Small intestine (tissue), 7 donors: ENCODE measurements at regions not wholly inside any gene's neighbourhood (a gene's known extent, or its start where the extent isn't known, plus 50 kb on each side); places are given as distances from the start of the nearest gene placed in this dataset.
"Not testable (repeated sequence)": the region's sequence is repeated elsewhere in the genome, so short reads cannot be mapped to it uniquely, and the experiment has no call there.

ENCODE experiments used
- DNase-seq, 2 donors: peaks; one replicate each; pipeline versions ENCODE4 v3.0.0 to v3.0.0-alpha.2; 2013
- FAIRE-seq: peaks from 2 replicates; lab custom pipeline; 2012; peaks lifted over from hg19 to GRCh38; lab: Jason Lieb, UNC
- H3K27ac ChIP-seq, 3 donors: one replicate each; pipeline ENCODE4 v1.5.1; 2013; ENCODE audit warnings: low read length in 2 of 3, mild to moderate bottlenecking in 2 of 3, control low read depth in 1 of 3, inconsistent platforms in 1 of 3, low read depth in 1 of 3, moderate library complexity in 1 of 3
- H3K27me3 ChIP-seq, 3 donors: one replicate each; pipeline ENCODE4 v1.6.1; 2013; ENCODE audit warnings: low read length in 3 of 3, inconsistent platforms in 1 of 3; ENCODE audit not compliant: control insufficient read depth in 3 of 3, insufficient read depth in 3 of 3
- H3K36me3 ChIP-seq, 3 donors: one replicate each; pipeline ENCODE4 v1.6.1; 2013; ENCODE audit warnings: low read length in 3 of 3, inconsistent platforms in 1 of 3, low read depth in 1 of 3, mild to moderate bottlenecking in 1 of 3, moderate library complexity in 1 of 3; ENCODE audit not compliant: control insufficient read depth in 3 of 3, insufficient read depth in 2 of 3
- H3K4me1 ChIP-seq, 3 donors: one replicate each; pipeline ENCODE4 v1.6.1; 2013; ENCODE audit warnings: low read length in 2 of 3, inconsistent platforms in 1 of 3, low read depth in 1 of 3, mild to moderate bottlenecking in 1 of 3, moderate library complexity in 1 of 3; ENCODE audit not compliant: control insufficient read depth in 3 of 3, insufficient read depth in 2 of 3
- H3K4me3 ChIP-seq, 3 donors: one replicate each; pipeline ENCODE4 v1.5.1; 2013; ENCODE audit warnings: low read length in 3 of 3, control low read depth in 1 of 3, inconsistent platforms in 1 of 3, low read depth in 1 of 3, mild to moderate bottlenecking in 1 of 3, moderate library complexity in 1 of 3
- H3K9me3 ChIP-seq, 2 donors: one replicate each; pipeline ENCODE4 v1.6.1; 2013; ENCODE audit warnings: low read depth in 1 of 2, low read length in 1 of 2; ENCODE audit not compliant: control insufficient read depth in 2 of 2, insufficient read depth in 1 of 2
- WGBS, 3 donors: extraction: QIAGEN DNeasy Blood & Tissue Kit; methylation state at CpG; one replicate each; pipeline ENCODE4 v1.1.7; 2013; 5-methylcytosine and 5-hydroxymethylcytosine counted together
- donor health status: healthy with polysubstance abuse.
- donor health status: control.
- donor health status: control.
- donor health status: Bipolar disorder and iron deficiency.
- donor health status: healthy.

DNA sequence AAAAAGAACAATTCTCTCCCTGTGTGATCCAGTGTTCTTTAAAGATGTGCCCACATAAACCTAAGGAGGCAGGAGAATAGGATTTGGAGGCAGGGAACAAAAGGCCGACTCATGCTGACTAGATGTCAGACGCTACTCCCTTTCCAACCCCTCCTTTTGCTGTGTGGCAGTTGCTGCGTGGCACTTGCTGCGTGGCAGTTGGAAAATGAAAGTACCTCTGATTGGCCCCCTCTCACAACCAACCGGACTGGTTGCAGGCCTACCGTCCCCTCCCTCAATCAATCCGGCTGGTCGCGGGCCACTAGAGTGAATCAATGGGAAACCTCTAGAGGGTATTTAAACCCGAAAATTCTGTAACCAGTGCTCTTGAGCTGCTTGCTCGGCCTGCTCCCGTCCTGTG is 551.0 kb downstream of the KIF4B start:
- Histone ChIP-seq H3K9me3 (peaks cover 0 to 2% of the 10 kb centered on the region in 2 donors), H3K4me3 (no peak overlapping the region), H3K27ac (no peak overlapping the region), H3K27me3 (no peaks in the 10 kb centered on the region), H3K36me3 (no peaks in the 10 kb centered on the region), H3K4me1 (no peaks in the 10 kb centered on the region)
- WGBS, 3 donors = 69 to 78% (median 75%) methylated on average over 12 of the region's 12 CpGs
- DNase-seq (no peak), FAIRE-seq (no peak)

DNA sequence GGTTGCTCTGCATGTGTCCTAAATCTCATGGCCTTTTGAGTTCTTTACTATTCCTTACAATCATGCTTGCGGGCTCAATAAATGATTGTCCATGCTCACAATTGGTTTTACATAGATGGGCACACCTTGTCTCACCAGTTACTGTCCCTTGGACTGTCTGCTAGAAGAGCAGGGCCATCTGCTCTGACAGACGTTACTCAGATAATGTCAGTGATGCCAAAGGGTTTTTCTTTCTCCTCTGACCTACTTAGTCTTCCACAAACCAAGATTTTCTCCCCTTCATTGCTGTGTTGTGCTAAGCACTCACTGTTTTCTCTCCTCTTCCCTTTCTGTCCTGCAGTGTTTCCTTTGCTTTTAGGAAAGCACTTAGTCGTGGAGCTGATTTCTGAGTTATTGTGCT is 562.3 kb downstream of the KIF4B start:
- H3K9me3 ChIP-seq = no peaks in the 10 kb centered on the region
- H3K4me3 ChIP-seq = no peak overlapping the region
- no peaks in the 10 kb centered on the region for H3K4me1 ChIP-seq
- no peaks in the 10 kb centered on the region for H3K27me3 ChIP-seq
- no peak overlapping the region for H3K27ac ChIP-seq
- FAIRE-seq (no peak), DNase-seq (no peak)
- 34 to 63% (median 34%) methylated on average over 3 of the region's 3 CpGs for WGBS, 3 donors
- no peaks in the 10 kb centered on the region for H3K36me3 ChIP-seq

DNA sequence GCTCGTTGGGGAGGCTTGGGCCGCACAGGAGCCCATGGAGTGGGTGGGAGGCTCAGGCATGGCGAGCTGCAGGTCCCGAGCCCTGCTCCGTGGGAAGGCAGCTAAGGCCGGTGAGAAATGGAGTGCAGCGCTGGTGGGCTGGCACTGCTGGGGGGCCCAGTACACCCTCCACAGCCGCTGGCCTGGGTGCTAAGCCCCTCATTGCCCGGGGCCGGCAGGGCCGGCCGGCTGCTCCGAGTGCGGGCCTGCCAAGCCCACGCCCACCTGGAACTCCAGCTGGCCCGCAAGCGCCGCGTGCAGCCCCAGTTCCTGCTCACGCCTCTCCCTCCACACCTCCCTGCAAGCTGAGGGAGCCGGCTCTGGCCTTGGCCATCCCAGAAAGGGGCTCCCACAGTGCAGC is 573.3 kb downstream of the KIF4B start:
- not testable (repeated sequence) for H3K36me3 ChIP-seq, H3K9me3 ChIP-seq, H3K27ac ChIP-seq, FAIRE-seq, DNase-seq, H3K4me1 ChIP-seq, H3K4me3 ChIP-seq, H3K27me3 ChIP-seq
- WGBS, 3 donors = 94% methylated on average over 16 to 21 of the region's 21 CpGs

DNA sequence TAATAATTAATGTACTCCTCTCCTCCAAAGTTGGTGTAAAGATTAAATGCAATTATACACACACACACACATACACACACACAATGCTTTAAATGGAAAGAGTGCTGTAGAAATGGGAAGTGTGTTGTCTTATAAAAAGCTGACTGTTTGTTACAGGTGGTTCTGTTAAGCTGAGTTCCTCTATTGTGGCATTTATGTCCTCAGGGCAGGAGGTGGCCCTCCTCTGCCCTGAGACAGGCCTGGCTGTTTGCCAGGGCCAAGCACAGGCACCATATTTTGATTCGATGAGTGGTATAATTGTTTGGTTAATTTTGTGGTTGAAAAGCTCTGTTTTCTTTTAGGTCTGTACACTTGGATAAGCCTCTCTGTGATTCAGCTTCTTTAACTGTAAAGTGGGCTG is 573.9 kb downstream of the KIF4B start:
- Histone ChIP-seq H3K9me3 (no peaks in the 10 kb centered on the region), H3K27me3 (no peaks in the 10 kb centered on the region), H3K36me3 (no peaks in the 10 kb centered on the region), H3K4me1 (no peaks in the 10 kb centered on the region), H3K27ac (no peak overlapping the region), H3K4me3 (no peak overlapping the region)
- no peak for FAIRE-seq
- DNase-seq = no peak
- WGBS, 3 donors = 45 to 50% (median 46%) methylated on average over 1 of the region's 1 CpG

DNA sequence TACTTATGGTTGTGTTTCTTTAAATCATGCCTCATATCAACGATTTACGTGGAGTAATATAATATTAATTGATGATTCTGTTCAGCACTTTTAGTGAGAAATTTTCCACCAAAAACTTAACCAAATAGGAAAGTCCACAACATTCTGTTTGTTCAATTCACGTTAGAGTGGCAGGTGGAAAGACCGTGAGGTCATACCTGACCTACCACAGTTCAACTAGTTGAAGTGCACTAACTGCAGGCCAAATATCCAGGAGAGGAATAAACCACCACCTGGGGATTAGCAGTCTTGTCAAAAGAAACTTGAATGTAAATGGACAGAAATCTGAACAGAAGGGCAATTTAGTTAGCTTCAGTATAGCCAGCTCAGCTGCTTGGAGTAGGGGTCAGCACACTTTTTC is 577.7 kb downstream of the KIF4B start:
- no peaks in the 10 kb centered on the region for H3K36me3 ChIP-seq
- H3K4me1 ChIP-seq = no peaks in the 10 kb centered on the region
- no peak overlapping the region for H3K27ac ChIP-seq
- no peak overlapping the region for H3K4me3 ChIP-seq
- 52 to 72% (median 63%) methylated on average over 4 of the region's 4 CpGs for WGBS, 3 donors
- no peaks in the 10 kb centered on the region for H3K27me3 ChIP-seq
- DNase-seq (no peak), FAIRE-seq (no peak)
- H3K9me3 ChIP-seq = peaks cover 0 to 1% of the 10 kb centered on the region in 2 donors

DNA sequence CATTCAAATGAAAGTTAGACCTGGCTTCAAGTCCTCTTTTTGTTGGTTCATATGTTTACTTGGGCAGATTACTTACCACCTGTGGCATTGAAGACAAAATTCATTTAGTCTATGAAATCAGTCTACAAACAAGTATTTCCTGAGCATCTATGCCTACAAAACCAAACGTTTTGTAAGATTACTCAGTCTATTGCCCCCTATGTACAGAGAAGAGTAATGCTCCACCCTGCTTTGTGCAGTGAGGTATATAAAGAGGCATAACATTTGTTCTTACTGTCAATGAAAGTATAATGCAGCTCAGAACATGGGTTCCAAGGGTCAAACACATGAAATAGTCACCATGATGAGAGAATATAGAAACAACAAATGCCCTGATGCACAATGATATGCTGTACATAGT is 580.7 kb downstream of the KIF4B start:
- no peaks in the 10 kb centered on the region for H3K36me3 ChIP-seq
- WGBS, 3 donors = 9 to 11% (median 10%) methylated on average over 1 of the region's 1 CpG
- H3K27me3 ChIP-seq = no peaks in the 10 kb centered on the region
- H3K9me3 ChIP-seq = peaks cover 0 to 1% of the 10 kb centered on the region in 2 donors
- FAIRE-seq = no peak
- no peaks in the 10 kb centered on the region for H3K4me1 ChIP-seq
- DNase-seq = no peak
- H3K27ac ChIP-seq = no peak overlapping the region
- H3K4me3 ChIP-seq = no peak overlapping the region

DNA sequence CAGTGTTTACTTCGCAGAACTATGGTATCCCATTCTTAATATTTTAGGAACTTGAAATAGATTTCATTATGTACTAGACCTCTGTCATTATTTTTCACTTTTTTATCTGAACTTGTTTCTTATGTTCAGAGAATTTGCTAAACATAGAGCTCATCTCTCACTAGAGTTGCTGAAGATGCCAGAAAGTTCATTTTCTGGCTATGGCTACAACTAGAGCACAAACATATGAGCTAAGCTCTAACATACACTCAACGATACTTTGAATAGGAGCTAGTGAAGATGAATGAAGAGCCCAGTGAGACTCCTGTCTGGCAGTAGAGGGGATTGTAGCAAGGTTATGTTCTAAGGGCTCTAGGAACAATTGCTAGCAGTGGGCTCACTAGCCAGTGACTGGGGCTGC is 582.2 kb downstream of the KIF4B start:
- H3K36me3 ChIP-seq = no peaks in the 10 kb centered on the region
- 85 to 88% (median 85%) methylated on average over 2 of the region's 2 CpGs for WGBS, 3 donors
- DNase-seq (no peak), FAIRE-seq (no peak)
- no peak overlapping the region for H3K27ac ChIP-seq
- H3K4me3 ChIP-seq = no peak overlapping the region
- H3K9me3 ChIP-seq = peaks cover 0 to 1% of the 10 kb centered on the region in 2 donors
- no peaks in the 10 kb centered on the region for H3K4me1 ChIP-seq
- H3K27me3 ChIP-seq = no peaks in the 10 kb centered on the region

DNA sequence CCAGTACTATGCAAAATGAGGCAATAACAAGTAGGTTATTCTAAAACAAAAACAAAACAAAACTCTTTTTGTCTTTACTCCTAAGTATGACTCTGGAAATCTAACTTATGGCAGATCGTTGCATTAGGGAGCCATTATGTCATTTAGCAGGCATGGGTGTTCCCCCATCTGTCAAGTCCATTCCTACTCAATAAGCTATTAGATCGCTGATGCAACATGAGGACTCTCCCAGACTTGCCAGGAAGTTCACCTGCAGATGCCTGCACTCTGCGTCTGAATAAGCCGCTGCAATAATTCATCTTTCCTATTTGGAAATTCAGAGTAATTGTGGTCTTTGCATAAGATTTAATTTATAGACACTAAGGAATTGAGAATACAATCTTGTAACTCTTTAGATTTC is 585.0 kb downstream of the KIF4B start:
- Histone ChIP-seq H3K36me3 (no peaks in the 10 kb centered on the region), H3K27ac (no peak overlapping the region), H3K9me3 (peaks cover 0 to 1% of the 10 kb centered on the region in 2 donors), H3K4me3 (no peak overlapping the region), H3K4me1 (no peaks in the 10 kb centered on the region), H3K27me3 (no peaks in the 10 kb centered on the region)
- DNase-seq (no peak), FAIRE-seq (no peak)
- 64 to 78% (median 71%) methylated on average over 4 of the region's 4 CpGs for WGBS, 3 donors

DNA sequence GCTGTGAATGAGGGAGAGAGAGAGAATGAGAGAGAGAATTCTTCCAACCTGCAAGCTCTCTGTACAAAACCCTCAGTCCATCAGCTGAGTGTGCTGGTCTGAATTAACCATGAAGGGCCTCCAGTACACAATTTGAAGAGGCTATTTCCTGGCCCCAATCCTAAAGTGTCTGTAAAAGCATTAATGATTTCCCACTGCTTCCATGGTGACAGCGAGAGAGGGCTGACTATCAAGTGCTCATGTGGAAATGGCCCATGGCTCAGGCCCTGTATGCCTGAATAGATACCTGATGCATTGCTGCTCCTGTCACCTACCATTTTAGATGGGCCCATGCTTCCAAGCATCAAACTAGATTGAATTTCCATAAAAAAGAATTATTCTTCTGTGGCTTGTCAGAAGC is 592.4 kb downstream of the KIF4B start:
- Histone ChIP-seq H3K4me3 (no peak overlapping the region), H3K27ac (no peak overlapping the region), H3K4me1 (no peaks in the 10 kb centered on the region), H3K27me3 (no peaks in the 10 kb centered on the region), H3K9me3 (no peaks in the 10 kb centered on the region), H3K36me3 (no peaks in the 10 kb centered on the region)
- FAIRE-seq (no peak), DNase-seq (no peak)
- 56 to 72% (median 60%) methylated on average over 1 of the region's 1 CpG for WGBS, 3 donors
